Loucy (cell line): ENCODE measurements at regions not wholly inside any gene's neighbourhood (a gene's known extent, or its start where the extent isn't known, plus 50 kb on each side); places are given as distances from the start of the nearest gene placed in this dataset.

Source experiments
- H2AFZ ChIP-seq: fragments of 200-600 bp; sonication (generic); 2 replicates; pipeline ENCODE4 v1.6.0; 2016; ENCODE audit warnings: antibody characterized with exemption, mild to moderate bottlenecking, low read length, moderate library complexity
- H3F3A ChIP-seq: fragments of 200-600 bp; 2 replicates; pipeline ENCODE4 v1.6.0; 2016; ENCODE audit warnings: antibody characterized with exemption, low read depth, mild to moderate bottlenecking
- H3K27me3 ChIP-seq: fragments of 200-600 bp; sonication (generic); 2 replicates; pipeline ENCODE4 v1.6.1; 2014; ENCODE audit warnings: low read length, mild to moderate bottlenecking; ENCODE audit not compliant: insufficient read depth, poor library complexity, severe bottlenecking
- H3K36me3 ChIP-seq: fragments of 200-600 bp; sonication (generic); 2 replicates; pipeline ENCODE4 v1.6.1; 2016; ENCODE audit warnings: low read length; ENCODE audit not compliant: insufficient read depth
- H3K4me1 ChIP-seq: fragments of 200-600 bp; sonication (generic); 2 replicates; pipeline ENCODE4 v1.5.1; 2014; ENCODE audit warnings: low read length, mild to moderate bottlenecking; ENCODE audit not compliant: insufficient read depth, poor library complexity, severe bottlenecking
- H3K4me2 ChIP-seq: fragments of 200-600 bp; sonication (generic); 2 replicates; pipeline ENCODE4 v1.6.0; 2014; ENCODE audit warnings: antibody characterized with exemption, low read length, low read depth, mild to moderate bottlenecking; ENCODE audit not compliant: poor library complexity, severe bottlenecking
- H3K4me3 ChIP-seq: fragments of 200-600 bp; sonication (generic); 2 replicates; pipeline ENCODE4 v1.5.1; 2014; ENCODE audit warnings: low read length, mild to moderate bottlenecking, mixed read lengths; ENCODE audit not compliant: poor library complexity, severe bottlenecking
- H3K79me2 ChIP-seq: fragments of 200-600 bp; sonication (generic); 2 replicates; pipeline ENCODE4 v1.6.1; 2014; ENCODE audit warnings: low read length; ENCODE audit not compliant: insufficient read depth
- H3K9ac ChIP-seq: fragments of 200-600 bp; sonication (generic); 2 replicates; pipeline ENCODE4 v1.6.0; 2014; ENCODE audit warnings: mild to moderate bottlenecking, low read depth, low read length, moderate library complexity; ENCODE audit not compliant: poor library complexity, severe bottlenecking
- H3K9me2 ChIP-seq: fragments of 200-600 bp; sonication (generic); replicated peaks from 2 replicates; pipeline ENCODE4 v1.6.1; 2016; ENCODE audit warnings: low read depth, low read length, mixed read lengths
- H3K9me3 ChIP-seq: fragments of 200-600 bp; sonication (generic); 2 replicates; pipeline ENCODE4 v1.6.1; 2014; ENCODE audit warnings: mild to moderate bottlenecking, antibody characterized with exemption, low read length, low read depth; ENCODE audit not compliant: insufficient read depth
- H4K20me1 ChIP-seq: fragments of 200-600 bp; sonication (generic); 2 replicates; pipeline ENCODE4 v1.6.0; 2014; ENCODE audit warnings: antibody characterized with exemption, low read length, mild to moderate bottlenecking; ENCODE audit not compliant: insufficient read depth, poor library complexity, severe bottlenecking
- CTCF ChIP-seq: fragments of 200-600 bp; sonication (generic); conservative IDR thresholded peaks from 2 replicates; pipeline ENCODE4 v1.5.1; 2014; ENCODE audit warnings: mild to moderate bottlenecking, antibody characterized with exemption, low read length
- EZH2phosphoT487 ChIP-seq: fragments of 200-600 bp; IDR thresholded peaks from 2 replicates; pipeline ENCODE4 v1.6.1; 2018; ENCODE audit warnings: antibody characterized with exemption, mild to moderate bottlenecking, moderate library complexity, borderline replicate concordance

DNA sequence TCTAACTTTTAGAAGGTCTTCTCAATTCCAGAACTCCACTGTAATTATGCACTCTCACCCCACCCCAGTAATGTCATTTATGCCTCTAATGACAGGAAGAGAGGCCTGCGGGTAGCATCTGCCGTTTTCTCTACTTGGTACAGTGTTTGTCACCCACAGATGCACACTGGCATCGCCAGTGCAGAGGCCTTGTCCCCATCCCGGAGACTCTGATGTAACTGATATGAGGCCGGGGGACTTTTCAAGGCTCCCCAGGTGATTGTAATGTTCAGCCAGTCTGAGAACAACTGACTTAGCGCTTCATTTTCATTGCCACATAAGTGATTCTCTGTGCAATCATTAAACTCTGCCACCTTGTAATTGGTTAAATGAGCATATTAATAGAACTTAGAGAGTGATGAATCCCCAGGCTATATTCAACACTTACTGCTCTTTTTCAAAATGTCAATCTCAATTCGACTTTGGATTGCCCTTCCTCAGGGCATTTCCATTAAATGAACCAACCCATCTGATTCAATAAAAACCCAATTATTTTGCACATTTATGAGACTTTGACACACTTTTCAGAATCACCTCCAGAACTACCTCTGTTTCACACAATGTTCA, 113.2 kb downstream of the HERPUD2 start:
- Histone ChIP-seq H3K36me3 (no peaks in the 10 kb centered on the region), H3K9me3 (no peaks in the 10 kb centered on the region), H3K9me2 (no peaks in the 10 kb centered on the region), H3F3A (no peaks in the 10 kb centered on the region), H3K4me1 (no peaks in the 10 kb centered on the region), H3K79me2 (no peaks in the 10 kb centered on the region), H3K9ac (no peak overlapping the region), H3K27me3 (no peaks in the 10 kb centered on the region), H4K20me1 (no peaks in the 10 kb centered on the region), H3K4me3 (no peak overlapping the region), H3K4me2 (no peak overlapping the region), H2AFZ (no peak overlapping the region)
- TF ChIP-seq EZH2phosphoT487 (no peak), CTCF (no peak)

DNA sequence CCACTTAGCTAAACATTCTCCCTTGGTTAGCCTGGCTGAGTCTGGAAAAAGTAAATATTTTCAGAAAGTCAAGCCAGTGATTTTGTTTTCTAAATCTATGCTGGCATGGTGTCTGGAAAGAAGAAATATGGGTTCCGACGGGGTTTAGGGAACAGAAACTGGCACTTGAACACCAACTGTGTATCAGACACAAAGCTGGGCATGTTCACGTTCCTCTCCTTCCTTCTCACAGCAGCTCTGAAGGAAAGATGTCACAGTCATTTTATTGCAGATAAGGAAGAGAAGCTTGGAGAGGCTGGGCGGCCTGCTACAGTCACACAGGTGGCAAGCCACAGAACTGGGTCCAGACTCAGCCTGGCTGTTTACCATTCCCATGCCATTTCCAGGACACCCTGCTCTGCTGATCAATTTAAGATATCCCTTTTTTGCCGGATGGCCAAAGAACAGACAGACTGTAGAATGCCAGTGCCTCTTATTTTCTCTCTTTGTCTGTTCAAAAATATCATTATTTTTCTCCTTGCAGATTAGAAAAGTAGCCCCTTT, 118.8 kb downstream of the HERPUD2 start:
- Histone ChIP-seq H3K27me3 (no peaks in the 10 kb centered on the region), H3K36me3 (no peaks in the 10 kb centered on the region), H3K9me2 (no peaks in the 10 kb centered on the region), H3K79me2 (no peaks in the 10 kb centered on the region), H2AFZ (no peak overlapping the region), H3F3A (no peaks in the 10 kb centered on the region), H3K4me1 (no peaks in the 10 kb centered on the region), H4K20me1 (no peaks in the 10 kb centered on the region), H3K9me3 (no peaks in the 10 kb centered on the region), H3K9ac (no peak overlapping the region), H3K4me3 (no peak overlapping the region), H3K4me2 (no peak overlapping the region)
- no peak for TF ChIP-seq EZH2phosphoT487
- TF ChIP-seq CTCF, result no peak

- Histone ChIP-seq H3K36me3 (no peaks in the 10 kb centered on the region), H3K27me3 (no peaks in the 10 kb centered on the region), H3K4me3 (no peak overlapping the region), H3K4me2 (no peak overlapping the region), H3K79me2 (no peaks in the 10 kb centered on the region), H2AFZ (no peak overlapping the region), H3K4me1 (no peaks in the 10 kb centered on the region), H4K20me1 (no peaks in the 10 kb centered on the region), H3F3A (no peaks in the 10 kb centered on the region), H3K9me2 (no peaks in the 10 kb centered on the region), H3K9ac (no peak overlapping the region), H3K9me3 (no peaks in the 10 kb centered on the region)
- TF ChIP-seq CTCF (no peak), EZH2phosphoT487 (no peak)
These were observed 123.2 kb downstream of the HERPUD2 start for GRCh38 chr7:35571611-35572240.
